ENCODE measurements at regions not wholly inside any gene's neighbourhood (a gene's known extent, or its start where the extent isn't known, plus 50 kb on each side); places are given as distances from the start of the nearest gene placed in this dataset.

DNA sequence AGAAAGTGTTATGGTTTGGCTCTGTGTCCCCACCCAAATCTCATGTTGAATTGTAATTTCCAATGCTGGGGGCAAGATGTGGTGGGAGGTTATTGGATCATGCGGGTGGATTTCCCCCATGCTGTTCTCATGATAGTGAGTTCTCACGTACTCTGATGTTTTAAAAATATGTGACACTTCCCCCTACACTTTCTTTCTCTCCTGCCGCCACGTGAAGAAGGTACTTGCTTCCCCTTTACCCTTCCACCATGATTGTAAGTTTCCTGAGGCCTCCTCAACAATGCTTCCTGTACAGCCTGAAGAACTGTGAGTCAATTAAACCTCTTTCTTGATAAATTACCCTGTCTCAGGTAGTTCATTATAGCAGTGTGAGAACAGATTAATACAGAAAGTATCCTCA is 150.8 kb downstream of the TMEM200A start:
- Histone ChIP-seq H3K27ac (no peak overlapping the region), H3K4me1 (replicated peaks in 1 of 2) (peaks cover 0 to 6% of the 10 kb centered on the region in 2 donors), H3K27me3 (no peaks in the 10 kb centered on the region), H3K36me3 (replicated peaks in 1 of 2) (no peaks in the 10 kb centered on the region), H3K9me3 (replicated peaks in 1 of 3) (no peaks in the 10 kb centered on the region), H3K4me3 (no peak overlapping the region)
- no peak for DNase-seq
- intact Hi-C loops (cut with DNase I): no loop called here
- TF ChIP-seq POLR2A (IDR thresholded peaks at IDR 0.05): no peak
- TF ChIP-seq, protein P1, sequence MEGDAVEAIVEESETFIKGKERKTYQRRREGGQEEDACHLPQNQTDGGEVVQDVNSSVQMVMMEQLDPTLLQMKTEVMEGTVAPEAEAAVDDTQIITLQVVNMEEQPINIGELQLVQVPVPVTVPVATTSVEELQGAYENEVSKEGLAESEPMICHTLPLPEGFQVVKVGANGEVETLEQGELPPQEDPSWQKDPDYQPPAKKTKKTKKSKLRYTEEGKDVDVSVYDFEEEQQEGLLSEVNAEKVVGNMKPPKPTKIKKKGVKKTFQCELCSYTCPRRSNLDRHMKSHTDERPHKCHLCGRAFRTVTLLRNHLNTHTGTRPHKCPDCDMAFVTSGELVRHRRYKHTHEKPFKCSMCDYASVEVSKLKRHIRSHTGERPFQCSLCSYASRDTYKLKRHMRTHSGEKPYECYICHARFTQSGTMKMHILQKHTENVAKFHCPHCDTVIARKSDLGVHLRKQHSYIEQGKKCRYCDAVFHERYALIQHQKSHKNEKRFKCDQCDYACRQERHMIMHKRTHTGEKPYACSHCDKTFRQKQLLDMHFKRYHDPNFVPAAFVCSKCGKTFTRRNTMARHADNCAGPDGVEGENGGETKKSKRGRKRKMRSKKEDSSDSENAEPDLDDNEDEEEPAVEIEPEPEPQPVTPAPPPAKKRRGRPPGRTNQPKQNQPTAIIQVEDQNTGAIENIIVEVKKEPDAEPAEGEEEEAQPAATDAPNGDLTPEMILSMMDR (IDR thresholded peaks at IDR 0.05): no peak
- WGBS, 4 donors: 86 to 93% (median 88%) methylated on average over 4 of the region's 4 CpGs

GRCh38 chr6:130517444-130517931 is 151.7 kb downstream of the TMEM200A start:
- no peak overlapping the region for H3K27ac ChIP-seq
- DNase-seq: no peak
- H3K9me3 ChIP-seq (replicated peaks in 1 of 3): no peaks in the 10 kb centered on the region
- H3K4me3 ChIP-seq: no peak overlapping the region
- H3K4me1 ChIP-seq (replicated peaks in 1 of 2): peaks cover 0 to 6% of the 10 kb centered on the region in 2 donors
- no peaks in the 10 kb centered on the region for H3K36me3 ChIP-seq (replicated peaks in 1 of 2)
- no peaks in the 10 kb centered on the region for H3K27me3 ChIP-seq
- 74 to 79% (median 75%) methylated on average over 3 of the region's 3 CpGs for WGBS, 4 donors
- intact Hi-C loops (cut with DNase I): no loop called here
- TF ChIP-seq, protein P1 (IDR thresholded peaks at IDR 0.05): no peak
- TF ChIP-seq POLR2A (IDR thresholded peaks at IDR 0.05): no peak

DNA sequence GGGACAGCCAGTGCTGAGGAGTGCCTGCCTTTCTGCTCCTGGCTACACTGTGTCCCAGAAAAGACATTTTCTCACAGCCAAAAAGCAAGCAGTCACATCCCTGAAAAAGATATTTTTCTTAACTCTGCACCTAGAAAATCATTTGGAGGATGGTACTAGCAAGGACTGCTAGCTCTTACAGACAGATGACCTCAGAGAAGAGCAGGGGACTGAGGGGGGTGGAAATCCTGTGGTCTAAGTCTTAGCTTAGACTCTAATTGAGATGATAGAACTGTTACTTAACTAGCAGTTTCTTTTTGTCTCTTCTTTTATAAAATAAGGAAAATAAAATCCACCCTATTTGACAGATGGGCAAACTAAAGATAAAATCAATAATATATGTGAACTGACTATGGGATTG is 152.8 kb downstream of the TMEM200A start:
- TF ChIP-seq, protein P1 (IDR thresholded peaks at IDR 0.05): no peak
- TF ChIP-seq POLR2A (IDR thresholded peaks at IDR 0.05): no peak
- no peaks in the 10 kb centered on the region for H3K9me3 ChIP-seq (replicated peaks in 1 of 3)
- H3K4me3 ChIP-seq: no peak overlapping the region
- H3K27ac ChIP-seq: no peak overlapping the region
- intact Hi-C loops (cut with DNase I): no loop called here
- peaks cover 0 to 6% of the 10 kb centered on the region in 2 donors for H3K4me1 ChIP-seq (replicated peaks in 1 of 2)
- DNase-seq: no peak
- no peaks in the 10 kb centered on the region for H3K27me3 ChIP-seq
- H3K36me3 ChIP-seq (replicated peaks in 1 of 2): no peaks in the 10 kb centered on the region

GRCh38 chr6:130520221-130520620 is 154.4 kb downstream of the TMEM200A start:
- Histone ChIP-seq H3K27me3 (no peaks in the 10 kb centered on the region), H3K27ac (no peak overlapping the region), H3K4me1 (replicated peaks in 1 of 2) (peaks cover 0 to 6% of the 10 kb centered on the region in 2 donors), H3K9me3 (replicated peaks in 1 of 3) (no peaks in the 10 kb centered on the region), H3K4me3 (no peak overlapping the region), H3K36me3 (replicated peaks in 1 of 2) (no peaks in the 10 kb centered on the region)
- TF ChIP-seq, protein P1 (IDR thresholded peaks at IDR 0.05): no peak
- TF ChIP-seq POLR2A (IDR thresholded peaks at IDR 0.05): no peak
- intact Hi-C loops (cut with DNase I): no loop called here
- 28 to 46% (median 31%) methylated on average over 3 of the region's 3 CpGs for WGBS, 4 donors
- DNase-seq: no peak
